GM21576 (cell line): ENCODE measurements at regions not wholly inside any gene's neighbourhood (a gene's known extent, or its start where the extent isn't known, plus 50 kb on each side); places are given as distances from the start of the nearest gene placed in this dataset.

Experiments used
- ATAC-seq: cut with Tn5 transposase; IDR thresholded peaks from one replicate; pipeline ENCODE4 v1.9.1; 2021; ENCODE audit warnings: mild to moderate bottlenecking, moderate library complexity; ENCODE audit not compliant: unreplicated experiment

DNA sequence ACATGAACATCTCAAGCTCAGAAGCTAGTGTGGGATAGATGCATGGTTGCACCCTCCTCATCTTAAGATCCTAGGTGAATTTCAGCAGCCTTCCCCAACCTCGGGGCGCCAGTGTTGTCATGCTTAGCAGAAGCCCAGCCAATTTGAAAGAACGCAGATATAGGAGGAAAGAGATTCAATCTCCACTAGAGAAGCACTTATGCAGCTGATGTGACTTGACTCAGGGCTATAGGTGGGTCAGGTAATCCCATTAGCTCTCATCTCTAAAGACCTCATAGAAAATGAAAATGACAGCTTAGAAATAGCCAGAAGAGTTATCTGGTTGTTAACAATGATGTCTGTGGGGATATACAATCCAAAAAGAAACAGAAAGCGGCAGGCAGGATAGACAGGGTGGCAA lies 310.5 kb downstream of the GPAM start:
- no peak for ATAC-seq

DNA sequence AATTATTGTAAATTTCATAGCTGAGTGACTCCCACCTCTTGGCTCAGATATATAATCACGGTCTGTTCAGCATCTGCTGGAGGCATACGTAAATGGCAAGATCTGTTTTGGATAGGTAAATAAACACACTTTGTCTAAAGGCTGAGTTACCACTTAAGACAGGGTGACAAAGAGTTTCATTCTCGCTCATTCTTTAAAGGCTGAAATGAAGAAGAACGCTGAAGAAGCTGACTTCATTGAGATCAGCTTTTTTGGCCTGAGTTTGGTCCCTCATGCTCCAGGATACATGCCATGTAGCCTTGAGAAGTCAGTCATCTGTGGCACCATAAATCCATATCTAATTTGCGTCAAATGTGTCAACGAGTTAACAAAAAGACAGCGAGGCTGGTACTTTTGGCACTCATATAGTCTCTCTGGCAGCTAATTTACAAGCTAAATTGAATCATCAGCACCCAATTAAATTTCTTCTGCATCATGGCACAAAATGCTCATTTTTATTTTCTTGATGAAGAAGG lies 309.9 kb downstream of the GPAM start:
- ATAC-seq = no peak

DNA sequence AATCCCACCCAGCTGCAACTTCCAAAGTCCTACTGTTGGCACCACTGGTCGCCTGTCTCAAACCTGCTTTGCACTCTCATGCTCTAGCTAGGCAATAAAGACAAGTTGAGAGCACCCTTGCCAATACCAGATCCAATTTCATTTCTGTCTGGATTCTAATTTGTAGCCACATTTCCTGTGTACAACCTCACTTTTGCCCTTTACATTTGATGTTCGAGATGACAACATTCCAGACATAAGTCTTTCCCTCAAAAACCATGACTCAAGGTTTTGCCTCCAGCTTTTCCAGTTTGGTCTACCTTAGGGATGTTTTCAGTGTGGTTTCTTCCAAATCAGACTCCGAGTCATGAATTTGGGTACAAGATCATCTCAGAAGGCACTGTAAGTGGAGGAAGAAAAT lies 309.0 kb downstream of the GPAM start:
- no peak for ATAC-seq

DNA sequence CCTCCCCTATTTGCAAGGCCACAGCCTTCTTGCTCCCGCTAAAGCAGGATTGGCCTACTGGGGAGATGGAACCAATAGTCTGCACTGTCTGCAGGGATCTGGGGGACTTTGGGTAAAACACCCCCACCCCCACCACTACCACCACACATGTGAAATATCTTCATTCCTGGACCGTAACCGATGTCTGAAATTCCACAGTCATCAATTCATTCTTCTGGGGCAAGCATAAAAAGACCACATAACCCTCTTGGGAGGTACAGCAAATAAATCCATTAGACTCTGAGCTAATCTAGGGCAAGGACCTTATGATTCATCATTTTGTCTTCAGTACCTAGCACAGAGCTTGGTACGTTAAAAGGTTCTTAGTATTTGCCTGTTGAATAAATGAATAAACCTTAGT lies 307.8 kb downstream of the GPAM start:
- no peak for ATAC-seq

DNA sequence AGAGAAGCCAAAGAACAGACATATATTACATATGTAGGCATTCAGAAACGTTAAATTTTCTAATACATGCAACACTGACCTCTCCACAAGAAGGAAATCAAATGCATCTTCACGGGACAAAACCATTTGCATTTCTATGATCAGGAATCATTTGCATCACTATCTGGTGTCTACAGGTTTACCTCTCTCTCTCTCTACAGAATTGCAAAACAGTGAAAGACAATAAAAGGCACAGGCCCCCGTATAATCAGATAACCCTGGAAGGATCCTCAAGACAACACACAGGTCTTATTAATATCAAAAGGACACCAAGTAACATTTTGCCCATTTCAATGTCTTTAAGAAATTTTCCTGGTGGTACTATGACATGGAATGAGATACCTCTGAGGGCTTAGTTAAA lies 306.3 kb downstream of the GPAM start:
- ATAC-seq = no peak

DNA sequence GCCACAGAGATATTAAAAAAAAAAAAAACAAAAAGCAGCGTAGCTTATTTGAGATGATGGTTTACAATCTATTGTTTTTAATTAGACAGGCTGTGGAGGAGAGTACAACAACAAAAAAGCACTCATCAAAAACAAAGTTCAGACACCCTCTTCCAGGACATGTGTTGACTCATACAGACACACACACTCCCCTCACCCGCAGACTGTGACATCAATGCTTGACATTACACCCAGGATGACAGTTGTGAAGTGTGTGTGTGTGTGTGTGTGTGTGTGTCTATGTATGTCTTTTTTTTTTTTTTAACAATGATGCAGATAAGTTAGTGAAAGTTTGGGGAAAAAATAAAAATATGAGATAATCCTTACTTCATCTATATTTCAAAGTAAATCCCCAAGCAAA lies 303.6 kb downstream of the GPAM start:
- no peak for ATAC-seq

DNA sequence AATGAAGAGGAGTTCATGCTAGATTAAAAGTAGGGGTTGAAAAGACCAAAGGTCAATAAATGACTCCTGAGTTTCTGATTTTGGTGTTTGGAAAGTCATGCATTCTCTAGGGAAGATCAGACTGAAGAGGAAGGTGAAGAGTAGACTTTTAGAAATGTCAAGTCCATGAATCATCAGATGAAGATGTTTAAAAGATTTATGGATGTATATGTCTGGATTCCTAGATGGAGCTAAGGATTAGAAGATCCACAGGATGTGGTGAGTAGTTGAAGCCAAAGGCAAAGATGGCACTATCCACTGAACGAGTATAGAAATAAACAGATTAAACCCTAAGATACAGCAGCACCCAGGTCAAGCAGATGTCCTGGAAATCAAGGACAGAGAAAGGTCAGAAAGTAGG lies 298.5 kb downstream of the GPAM start:
- no peak for ATAC-seq

DNA sequence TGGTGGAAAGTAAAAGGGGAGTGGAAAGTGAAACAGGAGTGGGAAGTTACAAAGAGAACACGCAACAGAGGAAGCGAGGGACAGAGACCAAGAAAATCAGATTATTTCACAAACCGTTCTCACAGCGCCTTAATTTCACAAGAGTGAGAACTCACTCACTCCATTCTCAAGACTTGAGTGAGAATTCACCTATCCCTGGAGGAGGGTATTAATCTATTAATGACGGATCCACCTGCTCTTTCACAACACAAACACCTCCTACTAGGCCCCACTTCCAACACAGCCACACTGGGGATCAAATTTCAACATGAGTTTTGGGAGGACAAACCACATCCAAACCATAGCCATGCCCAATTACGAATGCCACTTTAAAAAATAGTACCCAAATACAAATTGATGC lies 297.6 kb downstream of the GPAM start:
- ATAC-seq = no peak

DNA sequence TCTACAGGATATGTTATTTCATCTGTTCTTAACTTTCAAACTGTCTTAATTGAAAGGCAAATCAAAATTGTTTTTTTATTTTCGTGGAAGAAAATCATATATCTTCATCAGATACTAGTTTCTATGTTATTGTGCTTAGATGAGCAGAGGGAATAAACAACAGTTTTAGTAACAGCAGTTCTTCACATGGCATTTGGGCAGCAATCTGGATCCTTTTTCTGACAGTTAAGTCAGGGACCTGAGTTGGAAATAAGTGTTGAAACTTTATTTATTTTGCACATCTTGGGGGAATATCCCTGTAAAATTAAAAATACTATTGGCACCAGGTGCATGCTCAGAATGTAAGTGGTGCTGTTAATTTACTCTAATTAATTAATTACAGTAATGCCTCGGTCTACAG lies 296.3 kb downstream of the GPAM start:
- no peak for ATAC-seq

DNA sequence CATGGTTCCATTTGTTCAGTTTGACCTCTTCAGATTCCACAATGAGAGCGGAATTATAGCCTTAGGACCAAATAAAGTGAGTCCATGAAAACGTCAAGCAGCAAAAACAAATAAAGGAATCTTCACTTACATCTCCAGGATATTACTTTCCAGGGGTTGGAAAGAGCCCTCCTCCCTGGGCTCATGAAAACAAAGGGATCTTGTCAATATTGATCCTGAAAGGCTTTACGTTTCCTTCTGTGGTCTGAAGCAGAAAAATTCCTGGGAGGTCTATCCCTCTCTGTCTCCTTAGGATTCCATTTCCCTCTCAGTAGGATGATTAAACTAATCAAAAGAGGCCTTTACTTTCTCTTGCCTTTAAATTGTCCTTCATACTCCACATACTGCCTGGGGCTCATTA lies 293.5 kb downstream of the GPAM start:
- no peak for ATAC-seq

DNA sequence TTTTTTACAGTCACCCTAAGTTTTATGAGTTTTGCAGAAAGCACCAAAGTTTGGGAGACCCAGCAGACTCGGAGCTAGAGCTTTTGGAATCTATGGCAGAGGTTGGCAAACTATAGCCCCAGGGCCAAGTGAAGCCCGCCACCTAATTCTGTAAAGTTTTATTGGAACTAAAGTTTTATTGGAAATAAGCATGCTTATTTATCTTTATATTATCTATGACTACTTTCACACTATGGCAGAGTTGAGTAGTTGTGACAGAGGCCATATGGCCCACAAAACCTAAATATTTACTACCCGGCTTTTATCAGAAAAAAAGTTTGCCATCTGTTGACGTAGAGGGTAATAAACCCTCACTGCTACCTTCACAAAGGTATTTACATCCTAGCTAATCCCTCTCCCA lies 267.6 kb downstream of the GPAM start:
- no peak for ATAC-seq

DNA sequence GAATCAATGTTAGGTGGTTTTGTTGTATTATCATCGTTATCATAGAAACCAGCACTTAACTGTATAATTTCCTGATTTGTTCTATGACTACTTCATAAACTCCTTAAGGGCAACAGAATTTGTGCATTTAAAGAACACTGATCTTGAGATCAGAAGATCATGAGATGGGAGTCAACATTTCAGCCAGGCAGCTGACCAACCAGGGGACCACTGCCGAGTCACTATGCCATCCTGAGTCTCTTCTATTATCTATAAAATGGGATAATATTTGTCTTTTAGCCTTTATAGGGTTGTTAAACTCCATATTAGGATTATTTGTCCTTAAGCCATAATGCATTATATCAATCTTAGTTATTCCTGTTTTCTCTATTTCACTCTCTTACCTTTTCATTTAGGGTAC lies 261.7 kb downstream of the GPAM start:
- no peak for ATAC-seq

DNA sequence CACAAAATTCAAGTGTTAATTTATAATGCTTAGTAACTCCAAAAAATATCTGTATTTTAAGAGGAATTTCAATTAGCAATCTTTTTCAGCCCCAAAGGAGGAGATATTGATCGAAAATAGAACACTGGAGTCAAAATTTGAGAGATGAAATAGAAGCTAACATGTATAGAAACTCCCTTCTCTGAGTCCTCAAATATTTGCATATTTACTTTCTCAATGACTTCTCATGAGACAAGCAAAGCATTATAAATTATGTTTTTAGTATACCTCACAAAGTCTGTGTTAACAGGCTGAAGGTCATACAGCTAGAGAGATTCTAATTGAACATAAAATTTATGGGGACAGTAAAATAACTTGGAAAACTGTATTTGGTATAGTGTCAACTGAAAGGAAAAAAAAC lies 260.5 kb downstream of the GPAM start:
- ATAC-seq = no peak

DNA sequence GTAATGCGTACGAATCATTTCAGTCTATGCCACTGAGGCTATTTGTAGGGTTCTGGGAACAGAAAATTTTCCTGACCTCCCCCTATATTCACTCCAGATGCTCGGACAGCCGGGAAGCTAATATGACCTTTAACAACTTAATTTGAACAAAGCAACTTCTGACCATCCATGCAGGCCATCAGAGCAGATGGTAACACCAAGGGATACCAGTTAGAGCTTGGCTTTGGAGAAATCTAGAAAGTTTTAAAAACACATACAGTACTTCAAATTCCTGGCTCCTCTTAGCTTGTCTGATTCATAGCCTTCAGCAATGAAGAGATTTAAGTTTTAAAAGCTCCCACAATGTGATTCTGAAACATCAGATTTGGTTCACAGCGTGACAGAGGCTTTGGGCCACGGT lies 257.3 kb downstream of the GPAM start:
- no peak for ATAC-seq

DNA sequence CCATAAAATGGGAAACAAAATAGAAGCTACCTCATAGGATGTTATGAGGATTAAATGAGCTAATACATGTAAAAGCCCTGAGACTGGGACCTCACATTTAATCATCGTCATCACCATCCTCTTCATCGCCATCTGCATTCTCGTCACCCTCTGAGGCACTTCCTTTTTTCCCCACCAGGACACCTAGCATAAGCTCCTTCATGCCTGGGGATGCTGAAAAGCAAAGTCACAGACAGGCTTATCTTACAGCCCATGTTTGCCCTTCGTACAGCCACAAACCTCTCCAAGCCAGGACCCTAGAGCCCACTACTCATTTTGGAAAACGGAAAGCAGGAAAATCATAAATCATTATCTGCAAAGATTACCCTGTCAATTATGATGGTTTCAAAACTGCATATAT lies 249.6 kb downstream of the GPAM start:
- no peak for ATAC-seq

DNA sequence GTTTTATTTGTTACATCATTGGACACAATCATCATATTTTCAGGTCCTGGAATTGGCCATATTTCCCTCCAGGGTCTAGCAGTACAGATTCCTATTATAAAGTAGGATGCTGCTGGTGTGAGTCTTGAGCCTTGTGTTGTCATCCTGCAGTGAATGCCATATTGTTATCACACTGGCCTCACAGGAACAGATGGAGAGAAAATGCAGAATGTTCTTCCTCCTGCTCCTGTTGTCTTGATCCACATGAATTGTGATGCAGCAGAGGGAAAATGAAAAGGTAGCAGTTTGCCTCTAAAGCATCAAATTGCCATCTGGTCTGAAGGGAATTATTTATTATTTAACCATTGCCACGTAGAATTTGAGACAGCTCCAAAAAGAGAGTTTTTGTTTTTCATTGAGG lies 248.6 kb downstream of the GPAM start:
- no peak for ATAC-seq

DNA sequence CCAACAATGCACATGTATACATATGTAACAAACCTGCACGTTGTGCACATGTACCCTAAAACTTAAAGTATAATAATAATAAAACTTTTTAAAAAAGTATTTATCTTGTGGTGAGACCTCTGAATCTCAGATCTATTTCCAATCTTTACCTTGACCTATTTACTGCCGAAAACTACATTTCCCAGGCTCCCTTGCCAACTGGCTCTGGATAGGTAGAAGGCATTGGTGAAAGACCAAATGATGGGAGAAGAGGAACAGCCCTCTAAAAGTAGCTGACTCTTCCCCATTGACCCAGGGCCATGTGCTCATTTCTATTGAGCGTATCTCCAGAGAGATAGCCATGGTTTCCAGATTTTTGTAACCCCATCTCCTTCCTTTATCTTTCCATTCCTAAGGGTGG lies 247.4 kb downstream of the GPAM start:
- ATAC-seq = no peak

DNA sequence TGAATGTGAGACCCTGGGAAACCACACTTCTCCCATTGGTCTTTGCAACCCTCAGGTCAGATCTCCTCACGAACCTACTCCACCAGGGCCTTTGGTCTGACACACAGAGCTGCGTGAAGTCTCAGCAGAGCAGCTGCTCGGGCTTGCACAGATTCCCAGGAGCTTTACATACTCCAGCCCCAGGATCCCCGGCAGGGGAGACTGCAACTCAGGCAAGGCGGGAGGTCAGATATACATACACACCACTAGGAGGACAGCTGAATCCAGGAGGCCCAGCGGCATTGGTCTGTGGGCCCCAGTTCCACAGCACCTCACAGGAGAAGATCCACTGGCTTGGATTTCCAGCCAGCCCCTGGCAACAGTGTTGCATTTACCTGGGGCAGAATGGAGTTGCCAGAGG lies 239.2 kb downstream of the GPAM start:
- ATAC-seq = no peak

DNA sequence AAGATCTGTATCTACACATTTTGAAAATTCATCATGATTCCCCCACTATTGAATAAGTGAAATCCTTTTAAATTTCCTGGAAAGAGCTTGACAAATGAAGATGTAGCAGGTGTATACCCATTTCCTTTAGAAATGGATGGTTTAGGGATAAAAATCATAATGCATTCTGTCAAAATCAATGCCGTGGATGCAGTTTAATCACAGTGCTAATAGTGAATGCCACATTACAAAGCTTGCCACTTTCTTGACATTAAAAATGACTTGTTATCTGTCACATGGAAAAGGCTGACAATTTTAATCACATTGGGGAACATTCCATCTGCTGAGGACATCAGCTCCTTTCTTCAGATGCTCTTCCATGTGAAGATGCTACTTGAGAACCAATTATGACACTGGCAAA lies 229.6 kb downstream of the GPAM start:
- ATAC-seq = no peak

DNA sequence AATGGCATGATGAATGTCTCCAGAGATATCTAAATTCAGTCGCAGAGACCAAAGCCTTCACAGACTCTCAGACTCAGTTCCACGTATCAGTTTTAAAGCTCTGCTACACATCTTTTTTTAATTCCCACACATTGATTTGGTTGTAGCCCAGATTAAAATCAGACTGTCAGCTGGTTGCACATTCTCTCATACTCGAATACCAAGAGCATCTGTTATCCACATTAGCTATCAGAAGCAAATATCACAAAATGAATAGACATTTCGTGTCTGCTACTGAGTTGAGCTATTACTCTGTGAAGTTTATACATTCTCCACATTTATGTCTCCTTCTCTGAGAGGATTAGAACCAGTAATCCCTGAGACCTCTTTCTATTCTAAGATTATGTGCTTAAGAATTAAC lies 229.2 kb downstream of the GPAM start:
- no peak for ATAC-seq

DNA sequence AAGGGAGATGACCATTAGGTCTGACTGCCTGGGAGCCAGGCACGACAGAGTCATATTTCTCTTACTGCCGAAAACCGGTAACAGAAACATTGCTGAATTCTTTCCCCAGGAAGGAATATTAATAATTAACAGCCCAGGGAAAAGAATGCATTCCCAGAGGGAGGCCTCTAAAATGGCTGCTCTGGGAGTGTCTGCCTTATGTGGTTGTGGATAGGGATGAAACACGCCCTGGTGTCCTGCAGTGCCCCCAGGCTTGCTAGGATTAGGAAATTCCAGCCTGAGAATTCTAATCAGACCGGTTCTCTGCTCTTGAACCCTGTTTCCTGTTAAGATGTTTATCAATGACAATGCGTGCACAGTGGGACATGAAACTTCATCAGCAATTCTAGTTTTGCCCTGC lies 226.7 kb downstream of the GPAM start:
- ATAC-seq = no peak

DNA sequence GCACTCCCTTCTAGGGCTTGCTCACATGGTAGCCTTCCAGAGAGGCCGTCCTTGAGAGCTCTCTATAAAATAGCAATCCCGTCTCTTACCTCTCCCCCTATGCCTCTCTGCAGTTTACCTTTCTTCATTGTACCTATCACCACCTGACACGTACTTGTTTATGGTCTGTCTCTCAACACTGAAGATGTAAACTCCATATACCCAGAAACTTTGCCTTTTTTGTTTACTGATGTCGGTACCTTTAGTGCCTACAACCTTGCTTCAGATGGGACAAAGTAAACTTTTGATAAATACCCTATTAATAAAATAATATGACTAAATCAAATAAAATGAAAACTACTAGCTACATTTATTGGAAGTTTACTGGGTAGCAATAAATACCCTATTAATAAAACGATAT lies 220.6 kb downstream of the GPAM start:
- ATAC-seq = no peak

DNA sequence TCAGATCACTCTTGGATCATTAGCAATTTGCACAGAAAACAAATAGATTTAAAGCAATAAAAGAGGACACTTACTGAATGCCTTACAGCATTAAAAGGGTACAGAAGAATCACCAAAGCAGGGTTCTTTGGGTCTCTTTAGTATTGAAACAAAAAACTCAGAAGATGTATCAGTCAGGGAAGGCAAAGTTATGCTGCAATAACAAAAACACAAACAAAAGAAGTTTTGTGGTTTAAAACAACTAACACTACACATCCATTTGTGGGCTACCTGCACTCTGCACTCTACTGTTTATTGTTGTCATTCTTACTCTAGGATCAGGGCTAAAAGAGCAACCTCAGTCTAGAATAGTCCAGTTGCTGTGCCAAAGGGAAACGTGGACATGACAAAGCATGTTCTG lies 216.4 kb downstream of the GPAM start:
- no peak for ATAC-seq

DNA sequence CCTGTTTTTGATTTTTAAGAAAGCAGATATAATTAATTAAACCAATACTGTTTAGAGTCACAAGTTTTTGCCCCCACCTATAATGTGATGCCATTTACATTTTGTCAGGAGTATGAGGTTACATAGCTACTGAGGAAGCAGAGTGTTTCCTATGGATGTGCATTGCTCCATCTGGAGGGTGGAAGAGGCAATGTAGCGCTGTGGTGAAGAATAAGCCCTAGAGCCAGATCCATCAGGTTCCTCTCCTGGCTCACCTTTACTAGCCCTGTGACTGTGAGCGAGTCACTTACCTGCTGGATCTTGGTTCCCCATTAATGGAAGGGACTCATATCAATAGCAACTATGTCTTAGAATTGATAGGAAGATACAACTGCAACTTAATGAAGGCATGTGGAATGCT lies 216.0 kb downstream of the GPAM start:
- no peak for ATAC-seq
